MM.1S (cell line): ENCODE measurements at regions not wholly inside any gene's neighbourhood (a gene's known extent, or its start where the extent isn't known, plus 50 kb on each side); places are given as distances from the start of the nearest gene placed in this dataset.

Experiments
- CTCF ChIP-seq: fragments of 300-600 bp; sonication (generic); IDR thresholded peaks from 2 replicates; pipeline ENCODE4 v1.5.1; 2016; ENCODE audit warnings: antibody characterized with exemption, low read length, mixed read lengths
- EZH2 ChIP-seq: fragments of 300-600 bp; sonication (generic); optimal IDR thresholded peaks from 2 replicates; pipeline ENCODE3; 2017; ENCODE audit warnings: low read depth, mild to moderate bottlenecking, antibody characterized with exemption, low read length, mixed read lengths
- EZH2phosphoT487 ChIP-seq: fragments of 300-600 bp; sonication (generic); IDR thresholded peaks from 2 replicates; pipeline ENCODE4 v1.6.1; 2018; ENCODE audit warnings: antibody characterized with exemption, low read length

- TF ChIP-seq CTCF, result no peak
- no peak for TF ChIP-seq EZH2phosphoT487
- TF ChIP-seq EZH2, result no peak
These were observed 492.1 kb upstream of the CADM1 start for GRCh38 chr11:115996125-115996807.
